Endothelial cell of umbilical vein (primary cell): ENCODE measurements at regions not wholly inside any gene's neighbourhood (a gene's known extent, or its start where the extent isn't known, plus 50 kb on each side); places are given as distances from the start of the nearest gene placed in this dataset.

Experiments used
- BruUV-seq: library from RNA; stranded (reverse); fragments of 400-500 nt; replicated peaks from 2 replicates; lab custom pipeline; 2021; lab: Mats Ljungman, UMichigan
- CTCF ChIA-PET: fragments of 300-600, 350-600 bp; sonication (Branson Sonifier 250); formaldehyde crosslinking; loops from one replicate; lab custom pipeline; 2021; ENCODE audit warnings: antibody characterized with exemption, inconsistent platforms; lab: Charles Lee
- POLR2A ChIA-PET: fragments of 300-600, 350-600 bp; sonication (Branson Sonifier 250); formaldehyde crosslinking; loops from one replicate; lab custom pipeline; 2021; ENCODE audit warnings: antibody characterized with exemption, inconsistent platforms; lab: Charles Lee
- DNase-seq: peaks from one replicate; pipeline ENCODE4 v3.0.0-alpha.2; 2011; ENCODE audit warnings: low read depth, low spot score
- FAIRE-seq: peaks from 2 replicates; lab custom pipeline; 2011; peaks lifted over from hg19 to GRCh38; lab: Jason Lieb, UNC
- H2AFZ ChIP-seq: 2 replicates; pipeline ENCODE4 v1.6.0; 2012; ENCODE audit warnings: low read depth, low read length, control low read depth, inconsistent platforms
- H3K27ac ChIP-seq: 2 replicates; pipeline ENCODE4 v1.5.1; 2011; ENCODE audit warnings: low read depth, mild to moderate bottlenecking, control low read depth, low read length, moderate library complexity; ENCODE audit not compliant: insufficient read depth
- H3K27me3 ChIP-seq, 2 experiments: 2 replicates each; pipeline versions ENCODE4 v1.6.0 to v1.6.1; 2011; ENCODE audit warnings: low read length in 2 of 2, mixed read lengths in 1 of 2; ENCODE audit not compliant: control insufficient read depth in 2 of 2, insufficient read depth in 2 of 2
- H3K36me3 ChIP-seq, 2 experiments: 2 replicates in 1 of 2; 3 replicates in 1 of 2; pipeline ENCODE4 v1.5.1; 2011; ENCODE audit warnings: low read length in 2 of 2, mild to moderate bottlenecking in 1 of 2, moderate library complexity in 1 of 2; ENCODE audit not compliant: control insufficient read depth in 2 of 2, insufficient read depth in 2 of 2; ENCODE audit errors: extremely low read depth in 1 of 2
- H3K4me1 ChIP-seq: 3 replicates; pipeline ENCODE4 v1.5.1; 2011; ENCODE audit warnings: mild to moderate bottlenecking, low read length; ENCODE audit not compliant: control insufficient read depth, insufficient read depth; ENCODE audit errors: extremely low read depth
- H3K4me2 ChIP-seq: 2 replicates; pipeline ENCODE4 v1.6.1; 2011; ENCODE audit warnings: low read length, control low read depth, mixed read lengths; ENCODE audit not compliant: insufficient read depth
- H3K4me3 ChIP-seq, 3 experiments: fragments of 200-600 bp in 1 of 3; sonication (generic), shearing (Covaris generic) in 1 of 3; replicated peaks in 1 of 3; 2 replicates each; pipeline ENCODE4 v1.5.1; 2011 to 2016; ENCODE audit warnings: control low read depth in 3 of 3, low read length in 3 of 3, mild to moderate bottlenecking in 2 of 3, inconsistent platforms in 1 of 3, low read depth in 1 of 3, moderate library complexity in 1 of 3; ENCODE audit not compliant: insufficient read depth in 1 of 3
- H3K79me2 ChIP-seq: 2 replicates; pipeline ENCODE4 v1.6.0; 2012; ENCODE audit warnings: low read length, inconsistent platforms; ENCODE audit not compliant: control insufficient read depth, insufficient read depth
- H3K9ac ChIP-seq: replicated peaks from 2 replicates; pipeline ENCODE3; 2011; ENCODE audit warnings: low read length, control low read depth; ENCODE audit not compliant: insufficient read depth; ENCODE audit errors: extremely low read depth
- H3K9me1 ChIP-seq: replicated peaks from 3 replicates; pipeline ENCODE4 v1.6.0; 2011; ENCODE audit warnings: mild to moderate bottlenecking, low read length; ENCODE audit not compliant: control insufficient read depth, insufficient read depth; ENCODE audit errors: extremely low read depth
- H3K9me3 ChIP-seq: replicated peaks from 2 replicates; pipeline ENCODE4 v1.5.1; 2012; ENCODE audit warnings: low read length, inconsistent platforms; ENCODE audit not compliant: control insufficient read depth, insufficient read depth
- H4K20me1 ChIP-seq: replicated peaks from 2 replicates; pipeline ENCODE3; 2011; ENCODE audit warnings: mild to moderate bottlenecking, low read length; ENCODE audit not compliant: control insufficient read depth, insufficient read depth; ENCODE audit errors: extremely low read depth
- CTCF ChIP-seq, 2 donors: IDR thresholded peaks; 1 replicate in 1 of 2; 2 replicates in 1 of 2; pipeline ENCODE4 v1.5.1; 2011; ENCODE audit warnings: low read length in 2 of 2, mild to moderate bottlenecking in 2 of 2, moderate library complexity in 2 of 2, control low read depth in 1 of 2, inconsistent platforms in 1 of 2, low read depth in 1 of 2; ENCODE audit not compliant: insufficient read depth in 1 of 2; ENCODE audit errors: extremely low read depth in 1 of 2
- EZH2 ChIP-seq: IDR thresholded peaks from 2 replicates; pipeline ENCODE4 v1.6.1; 2012; ENCODE audit warnings: borderline replicate concordance, low read depth, mild to moderate bottlenecking, moderate library complexity, low read length, inconsistent platforms; ENCODE audit not compliant: severe bottlenecking
- FOS ChIP-seq: IDR thresholded peaks from 2 replicates; pipeline ENCODE4 v1.6.1; 2011; ENCODE audit warnings: mild to moderate bottlenecking, low read length, moderate library complexity, borderline replicate concordance; ENCODE audit not compliant: insufficient read depth
- GATA2 ChIP-seq: IDR thresholded peaks from 2 replicates; pipeline ENCODE4 v1.7.0; 2011; ENCODE audit warnings: low read depth, mild to moderate bottlenecking, moderate library complexity, mixed read lengths, low read length; ENCODE audit not compliant: insufficient read length, insufficient read depth
- JUN ChIP-seq: IDR thresholded peaks from 2 replicates; pipeline ENCODE4 v1.6.1; 2011; ENCODE audit warnings: borderline replicate concordance, low read depth; ENCODE audit not compliant: insufficient read length, insufficient read depth
- MAX ChIP-seq: IDR thresholded peaks from 2 replicates; pipeline ENCODE4 v1.6.1; 2011; ENCODE audit not compliant: insufficient read depth, insufficient read length
- MYC ChIP-seq: IDR thresholded peaks from one replicate; pipeline ENCODE4 v1.6.1; 2011; ENCODE audit warnings: mild to moderate bottlenecking, low read depth, low read length
- POLR2A ChIP-seq: IDR thresholded peaks from 2 replicates; pipeline ENCODE4 v1.6.1; 2012; ENCODE audit warnings: low read depth, mild to moderate bottlenecking, control low read depth, low read length
- POLR2AphosphoS5 ChIP-seq: IDR thresholded peaks from 2 replicates; pipeline ENCODE4 v1.6.1; 2012; ENCODE audit warnings: low read depth, mild to moderate bottlenecking, control low read depth, low read length, moderate library complexity; ENCODE audit not compliant: insufficient read depth
- dilution Hi-C: fragments of 300-500 bp; cut with MboI; formaldehyde crosslinking; loops from one replicate; pipeline ENCODE4 v1.15.0; 2019; ENCODE audit warnings: low sequenced_read_pairs; ENCODE audit not compliant: extremely low pct_ligation_motif_present
- intact Hi-C: fragments of 100-400 bp; cut with micrococcal nuclease; formaldehyde crosslinking; loops from one replicate; pipeline ENCODE4 v1.10.0; 2022

GRCh38 chr6:12350644-12351170 is 60.5 kb downstream of the EDN1 start:
- no peak for DNase-seq
- Histone ChIP-seq H3K4me1 (peaks cover 24% of the 10 kb centered on the region), H3K36me3 (no peaks in the 10 kb centered on the region), H3K9me1 (no peaks in the 10 kb centered on the region), H4K20me1 (no peaks in the 10 kb centered on the region), H3K27me3 (no peaks in the 10 kb centered on the region), H2AFZ (no peak overlapping the region), H3K27ac (no peak overlapping the region), H3K4me3 (no peak overlapping the region), H3K9me3 (no peaks in the 10 kb centered on the region), H3K9ac (no peak overlapping the region), H3K79me2 (no peaks in the 10 kb centered on the region), H3K4me2 (no peak overlapping the region)
- BruUV-seq: no TSS peak
- POLR2A ChIA-PET: no interaction called here
- no peak for FAIRE-seq
- TF ChIP-seq POLR2A: no peak
- dilution Hi-C loops: no loop called here
- CTCF ChIA-PET: no interaction called here
- intact Hi-C loops: no loop called here

- Histone ChIP-seq H3K79me2 (no peaks in the 10 kb centered on the region), H2AFZ (no peak overlapping the region), H3K4me3 (no peak overlapping the region), H3K4me2 (no peak overlapping the region), H4K20me1 (no peaks in the 10 kb centered on the region), H3K27me3 (no peaks in the 10 kb centered on the region), H3K36me3 (no peaks in the 10 kb centered on the region), H3K9me1 (no peaks in the 10 kb centered on the region), H3K9me3 (no peaks in the 10 kb centered on the region), H3K27ac (no peak overlapping the region), H3K9ac (no peak overlapping the region), H3K4me1 (peaks cover 24% of the 10 kb centered on the region)
- CTCF ChIA-PET: no interaction called here
- POLR2A ChIA-PET: no interaction called here
- intact Hi-C loops: no loop called here
- no peak for TF ChIP-seq CTCF (IDR thresholded peaks at IDR 0.05; ENCODE audit: extremely low read depth in 1 of 2, insufficient read depth in 1 of 2, low read depth in 1 of 2, low read length in 2 of 2)
- TF ChIP-seq POLR2AphosphoS5: no peak
- no peak for TF ChIP-seq GATA2
- TF ChIP-seq POLR2A: no peak
- TF ChIP-seq FOS: no peak
- no peak for TF ChIP-seq MAX
- TF ChIP-seq EZH2: no peak
- no peak for TF ChIP-seq MYC
- no peak for TF ChIP-seq JUN
- dilution Hi-C loops: no loop called here
- BruUV-seq: no TSS peak
- FAIRE-seq: no peak
- DNase-seq: no peak
These were observed 61.5 kb downstream of the EDN1 start for GRCh38 chr6:12351672-12352071.
